Aorta (tissue), 5 donors: ENCODE measurements at regions not wholly inside any gene's neighbourhood (a gene's known extent, or its start where the extent isn't known, plus 50 kb on each side); places are given as distances from the start of the nearest gene placed in this dataset.

Source experiments
- ATAC-seq: fragments of 200-7000 bp; cut with Tn5 transposase; one replicate; pipeline ENCODE4 v1.9.1; 2022; ENCODE audit warnings: moderate library complexity; ENCODE audit not compliant: low FRiP score
- DNase-seq, 2 donors: peaks; one replicate each; pipeline ENCODE4 v3.0.0-alpha.2; 2020
- H3K27ac ChIP-seq, 2 donors: one replicate each; pipeline ENCODE4 v1.5.1; 2013; ENCODE audit warnings: low read length in 2 of 2, mild to moderate bottlenecking in 2 of 2, moderate library complexity in 2 of 2, control low read depth in 1 of 2, inconsistent platforms in 1 of 2, low read depth in 1 of 2
- H3K27me3 ChIP-seq, 2 donors: one replicate each; pipeline ENCODE4 v1.6.1; 2013; ENCODE audit warnings: control low read depth in 1 of 2, low read length in 1 of 2, mild to moderate bottlenecking in 1 of 2, moderate library complexity in 1 of 2; ENCODE audit not compliant: insufficient read depth in 2 of 2, control insufficient read depth in 1 of 2
- H3K36me3 ChIP-seq, 2 donors: one replicate each; pipeline ENCODE4 v1.6.1; 2013; ENCODE audit warnings: control low read depth in 1 of 2, low read length in 1 of 2, mild to moderate bottlenecking in 1 of 2; ENCODE audit not compliant: insufficient read depth in 2 of 2, control insufficient read depth in 1 of 2
- H3K4me1 ChIP-seq, 2 donors: one replicate each; pipeline ENCODE4 v1.6.1; 2013; ENCODE audit warnings: low read length in 2 of 2, control low read depth in 1 of 2, mild to moderate bottlenecking in 1 of 2, moderate library complexity in 1 of 2; ENCODE audit not compliant: insufficient read depth in 2 of 2, control insufficient read depth in 1 of 2
- H3K4me3 ChIP-seq, 2 donors: one replicate each; pipeline ENCODE4 v1.5.1; 2013; ENCODE audit warnings: low read length in 2 of 2, control low read depth in 1 of 2, mild to moderate bottlenecking in 1 of 2
- H3K9me3 ChIP-seq: one replicate; pipeline ENCODE4 v1.6.1; 2013; ENCODE audit warnings: mild to moderate bottlenecking, low read length; ENCODE audit not compliant: control insufficient read depth
- WGBS, 2 donors: extraction: QIAGEN DNeasy Blood & Tissue Kit; methylation state at CpG; one replicate each; pipeline ENCODE4 v1.1.7; 2013; 5-methylcytosine and 5-hydroxymethylcytosine counted together
- intact Hi-C, 2 donors: fragments of 100-400 bp; cut with DNase I; formaldehyde crosslinking; loops; one replicate each; pipeline versions ENCODE4 v1.14.2 to v1.15.0; 2022
- donor health status: healthy with polysubstance abuse.
- donor health status: Bipolar disorder and iron deficiency.
- donor health status: DM: no; HTN: no; CAD: no.
- donor health status: DM: no; HTN: no; CAD: no.
- donor health status: DM: yes; HTN: yes; CAD: no.

DNA sequence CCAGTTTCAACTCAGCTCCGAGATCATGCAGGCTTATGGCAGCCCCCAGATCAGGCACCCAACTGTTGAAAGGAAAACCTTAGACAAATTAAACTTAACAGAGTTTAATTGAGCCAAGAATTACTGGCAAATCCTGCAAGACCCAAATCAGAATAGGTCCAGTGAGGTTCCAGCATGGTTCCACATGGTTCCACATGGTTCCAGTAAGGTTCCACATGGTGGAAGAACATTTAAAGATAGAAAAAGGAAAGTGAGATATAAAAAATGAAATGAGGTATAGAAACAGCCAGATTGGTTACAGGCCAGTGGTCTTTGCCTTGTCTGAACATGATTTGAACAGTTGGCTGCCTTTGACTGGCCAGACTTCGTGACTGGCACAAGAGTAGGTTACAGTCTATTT is 288.8 kb upstream of the LRRC7 start:
- no peak overlapping the region for H3K27ac ChIP-seq
- H3K4me3 ChIP-seq, result no peak overlapping the region
- DNase-seq (no peak), ATAC-seq (no peak)
- no peaks in the 10 kb centered on the region for H3K9me3 ChIP-seq
- intact Hi-C loops, result no loop called here
- 91 to 96% methylated on average over 2 of the region's 2 CpGs for WGBS, 2 donors
- H3K27me3 ChIP-seq, result no peaks in the 10 kb centered on the region
- no peaks in the 10 kb centered on the region for H3K36me3 ChIP-seq
- H3K4me1 ChIP-seq, result no peaks in the 10 kb centered on the region

DNA sequence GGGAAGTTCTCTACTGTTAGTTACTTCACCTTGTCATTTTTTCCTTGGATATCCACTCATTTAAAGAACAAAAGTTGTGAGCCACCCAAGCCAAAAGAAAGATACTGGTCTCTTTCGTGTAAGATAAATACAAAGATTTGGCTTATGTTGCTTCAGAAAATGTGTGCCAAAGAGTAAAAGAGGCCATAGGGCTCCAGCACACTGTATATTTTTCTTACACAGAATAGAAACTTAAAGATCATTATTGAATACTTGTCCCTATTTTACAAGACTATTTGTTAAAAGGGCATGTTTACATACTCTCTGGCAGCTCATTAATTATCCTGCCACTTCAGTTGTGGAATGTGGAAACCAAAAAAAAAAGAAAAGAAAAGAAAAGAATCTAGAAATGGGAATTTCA is 284.2 kb upstream of the LRRC7 start:
- intact Hi-C loops, result no loop called here
- Histone ChIP-seq H3K36me3 (no peaks in the 10 kb centered on the region), H3K4me3 (no peak overlapping the region), H3K27me3 (no peaks in the 10 kb centered on the region), H3K4me1 (no peaks in the 10 kb centered on the region), H3K27ac (no peak overlapping the region), H3K9me3 (no peaks in the 10 kb centered on the region)
- WGBS, 2 donors, result 7 to 14% methylated on average over 1 of the region's 1 CpG
- ATAC-seq, result no peak
- no peak for DNase-seq

DNA sequence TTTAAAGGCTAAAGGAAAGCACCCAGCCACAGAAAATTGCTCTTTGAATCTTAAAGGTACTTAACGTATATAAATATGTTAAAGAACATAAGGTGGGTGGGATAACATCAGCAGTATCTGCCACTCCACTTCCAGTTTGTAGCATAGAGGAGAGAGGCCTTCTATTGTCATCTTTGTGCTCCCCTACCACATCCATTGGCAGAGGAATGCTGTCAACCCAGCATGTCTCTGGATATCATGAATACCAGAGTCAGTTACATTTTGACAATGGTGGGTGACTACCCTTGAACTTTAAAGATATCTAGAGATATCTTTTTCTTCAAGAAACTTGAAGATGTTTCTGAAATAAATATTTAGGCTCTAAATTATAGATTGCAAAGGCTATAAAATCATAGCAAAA is 283.2 kb upstream of the LRRC7 start:
- no peaks in the 10 kb centered on the region for H3K36me3 ChIP-seq
- WGBS, 2 donors, result 81 to 94% methylated on average over 1 of the region's 1 CpG
- H3K27me3 ChIP-seq, result no peaks in the 10 kb centered on the region
- no peak overlapping the region for H3K27ac ChIP-seq
- no peak for ATAC-seq
- no peaks in the 10 kb centered on the region for H3K9me3 ChIP-seq
- intact Hi-C loops, result no loop called here
- no peak for DNase-seq
- H3K4me1 ChIP-seq, result no peaks in the 10 kb centered on the region
- no peak overlapping the region for H3K4me3 ChIP-seq

DNA sequence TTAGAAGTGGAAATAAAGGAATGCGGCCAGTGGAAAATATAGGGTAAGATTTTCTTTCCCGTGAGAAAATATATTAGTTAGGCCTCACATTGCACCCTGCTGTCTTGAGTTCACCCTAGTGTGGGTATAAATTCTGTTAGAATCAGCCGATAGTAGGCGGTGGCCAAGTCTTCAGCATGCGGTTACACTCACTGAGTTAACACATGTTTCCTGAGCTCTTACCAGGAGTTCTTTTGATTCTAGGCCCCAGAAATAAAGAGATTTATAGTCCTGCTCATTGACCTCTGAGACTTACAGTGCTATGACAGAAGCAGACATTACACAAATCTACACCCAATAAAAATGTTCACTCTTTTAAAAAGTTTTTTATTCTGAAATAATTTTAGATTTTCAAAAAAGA is 279.3 kb upstream of the LRRC7 start:
- no peaks in the 10 kb centered on the region for H3K27me3 ChIP-seq
- no peak overlapping the region for H3K4me3 ChIP-seq
- H3K4me1 ChIP-seq, result no peaks in the 10 kb centered on the region
- no peaks in the 10 kb centered on the region for H3K9me3 ChIP-seq
- no peak for DNase-seq
- intact Hi-C loops, result no loop called here
- no peaks in the 10 kb centered on the region for H3K36me3 ChIP-seq
- ATAC-seq, result no peak
- no peak overlapping the region for H3K27ac ChIP-seq
- 86 to 90% methylated on average over 5 of the region's 5 CpGs for WGBS, 2 donors

DNA sequence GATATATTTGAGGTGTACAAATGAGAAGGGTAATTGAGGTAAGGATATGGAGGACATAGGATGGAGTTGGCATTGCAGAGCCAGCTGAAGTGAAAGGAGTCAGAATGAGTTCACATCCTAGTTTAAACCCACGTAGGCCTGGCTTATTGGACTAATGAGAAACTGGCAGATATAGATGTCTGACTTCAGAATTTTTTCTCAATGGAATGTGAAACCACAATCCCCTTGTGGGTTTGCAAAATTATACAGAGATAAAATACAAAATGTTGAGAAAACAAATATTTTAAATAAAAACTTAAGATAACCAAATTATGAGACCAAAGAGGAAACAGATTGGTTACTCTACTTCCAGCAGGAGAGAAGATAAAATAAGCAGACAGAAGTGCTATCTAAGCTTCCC is 277.4 kb upstream of the LRRC7 start:
- Histone ChIP-seq H3K4me1 (no peaks in the 10 kb centered on the region), H3K27ac (no peak overlapping the region), H3K4me3 (no peak overlapping the region), H3K9me3 (no peaks in the 10 kb centered on the region), H3K36me3 (no peaks in the 10 kb centered on the region), H3K27me3 (no peaks in the 10 kb centered on the region)
- no peak for DNase-seq
- WGBS, 2 donors, result 0 to 3% methylated on average over 1 of the region's 1 CpG
- intact Hi-C loops, result no loop called here
- ATAC-seq, result no peak

DNA sequence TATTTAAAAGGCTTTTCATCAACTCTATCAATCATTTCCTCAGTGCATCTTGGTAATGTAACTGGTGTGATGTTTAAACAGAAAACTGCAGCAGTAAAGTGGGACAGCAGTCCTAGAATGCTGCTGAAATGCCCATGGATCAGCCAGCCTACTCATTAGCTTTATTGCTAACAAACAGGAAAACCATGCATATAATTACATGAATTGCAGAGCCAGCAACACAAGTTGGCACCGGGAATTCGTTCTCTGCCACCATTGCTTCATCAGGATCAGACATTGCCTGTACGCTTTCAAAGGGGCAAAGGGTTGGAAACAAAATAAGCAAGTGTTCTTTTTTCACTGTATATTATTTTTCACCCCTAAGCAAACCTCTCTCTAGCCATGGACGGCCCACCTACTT is 276.2 kb upstream of the LRRC7 start:
- Histone ChIP-seq H3K4me1 (no peaks in the 10 kb centered on the region), H3K27ac (no peak overlapping the region), H3K27me3 (no peaks in the 10 kb centered on the region), H3K36me3 (no peaks in the 10 kb centered on the region), H3K4me3 (no peak overlapping the region), H3K9me3 (no peaks in the 10 kb centered on the region)
- intact Hi-C loops, result no loop called here
- 80 to 84% methylated on average over 4 of the region's 4 CpGs for WGBS, 2 donors
- ATAC-seq (no peak), DNase-seq (no peak)

DNA sequence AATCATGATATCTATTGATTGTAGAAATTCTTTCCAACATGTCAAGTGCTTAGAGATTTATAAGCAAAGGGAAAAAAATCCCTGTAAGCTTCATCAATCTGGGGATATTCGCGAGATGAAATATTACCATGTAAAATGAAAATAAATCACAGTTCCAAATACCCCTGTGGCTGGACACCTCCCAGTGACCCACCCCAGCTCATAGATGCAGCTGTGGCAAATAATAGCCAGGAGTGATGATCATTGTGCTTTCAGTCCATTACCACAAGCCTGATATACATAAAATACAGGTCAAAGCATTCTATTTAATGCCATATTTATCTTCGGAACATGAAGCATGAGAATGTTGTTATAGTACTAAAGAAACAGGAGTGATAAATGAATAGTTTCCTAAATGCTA is 274.9 kb upstream of the LRRC7 start:
- Histone ChIP-seq H3K27ac (no peak overlapping the region), H3K4me3 (no peak overlapping the region), H3K36me3 (no peaks in the 10 kb centered on the region), H3K9me3 (no peaks in the 10 kb centered on the region), H3K4me1 (no peaks in the 10 kb centered on the region), H3K27me3 (no peaks in the 10 kb centered on the region)
- DNase-seq (no peak), ATAC-seq (no peak)
- 60 to 67% methylated on average over 3 of the region's 3 CpGs for WGBS, 2 donors
- intact Hi-C loops, result no loop called here

DNA sequence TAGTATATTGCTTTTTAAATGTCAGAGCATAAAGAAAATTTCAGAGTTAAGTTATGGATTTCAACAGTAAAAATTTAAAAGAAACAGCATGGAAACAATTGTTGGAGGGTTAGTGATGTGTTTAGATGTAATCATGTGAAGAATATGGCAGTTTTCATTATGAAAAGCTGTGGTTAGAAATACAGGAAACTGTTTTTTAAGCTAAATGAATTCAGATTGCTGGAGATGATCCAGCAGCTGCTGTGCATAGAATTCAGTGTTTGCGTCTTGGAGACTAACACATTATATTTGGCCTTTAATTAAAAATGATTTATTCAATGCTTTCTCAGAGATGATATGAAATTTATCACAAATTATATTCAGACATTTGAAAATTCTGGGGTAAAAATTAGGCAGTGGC is 273.6 kb upstream of the LRRC7 start:
- DNase-seq (no peak), ATAC-seq (no peak)
- Histone ChIP-seq H3K9me3 (no peaks in the 10 kb centered on the region), H3K27me3 (no peaks in the 10 kb centered on the region), H3K4me1 (no peaks in the 10 kb centered on the region), H3K36me3 (no peaks in the 10 kb centered on the region), H3K27ac (no peak overlapping the region), H3K4me3 (no peak overlapping the region)
- intact Hi-C loops, result no loop called here
- 88 to 90% methylated on average over 1 of the region's 1 CpG for WGBS, 2 donors

DNA sequence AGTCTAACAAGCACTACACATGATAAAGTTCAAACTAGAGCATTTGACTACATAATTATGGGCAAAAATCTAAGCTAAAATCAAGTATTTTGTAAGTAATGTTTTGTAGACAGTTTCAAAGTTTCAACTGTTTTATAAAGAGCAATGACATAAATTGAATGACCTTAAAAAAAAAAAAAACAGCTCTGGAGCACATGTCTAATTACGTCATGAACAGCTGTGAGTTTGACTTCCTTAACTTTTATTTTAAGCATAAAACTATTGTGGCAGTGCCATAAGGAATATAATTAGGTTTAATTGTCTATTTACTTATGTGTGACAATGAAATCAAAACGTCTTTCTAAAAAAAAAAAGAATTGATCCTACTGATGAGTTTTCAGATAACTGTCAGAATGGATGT is 272.5 kb upstream of the LRRC7 start:
- Histone ChIP-seq H3K27ac (no peak overlapping the region), H3K4me1 (no peaks in the 10 kb centered on the region), H3K9me3 (no peaks in the 10 kb centered on the region), H3K27me3 (no peaks in the 10 kb centered on the region), H3K4me3 (no peak overlapping the region), H3K36me3 (no peaks in the 10 kb centered on the region)
- ATAC-seq (no peak), DNase-seq (no peak)
- WGBS, 2 donors, result 13 to 18% methylated on average over 2 of the region's 2 CpGs
- intact Hi-C loops, result no loop called here
